Trophoblast cell (in vitro differentiated cells and primary cell): ENCODE measurements at regions not wholly inside any gene's neighbourhood (a gene's known extent, or its start where the extent isn't known, plus 50 kb on each side); places are given as distances from the start of the nearest gene placed in this dataset.

Source experiments
- DNase-seq, 2 donors: peaks; one replicate each; pipeline ENCODE4 v3.0.0-alpha.2; 2016
- H2AFZ ChIP-seq: 2 replicates; pipeline ENCODE4 v1.6.1; 2013; ENCODE audit warnings: low read length, moderate library complexity, mild to moderate bottlenecking; ENCODE audit not compliant: insufficient read depth, poor library complexity
- H2AK5ac ChIP-seq: 2 replicates; pipeline ENCODE4 v1.6.1; 2013; ENCODE audit warnings: mild to moderate bottlenecking, low read length
- H2BK120ac ChIP-seq: 2 replicates; pipeline ENCODE4 v1.6.1; 2013; ENCODE audit warnings: low read length, mild to moderate bottlenecking, moderate library complexity; ENCODE audit not compliant: insufficient read depth, poor library complexity
- H2BK12ac ChIP-seq: 2 replicates; pipeline ENCODE4 v1.6.1; 2013; ENCODE audit warnings: mild to moderate bottlenecking, low read length, moderate library complexity
- H2BK5ac ChIP-seq: 2 replicates; pipeline ENCODE4 v1.6.1; 2013; ENCODE audit warnings: low read length, low read depth, moderate library complexity, mild to moderate bottlenecking; ENCODE audit not compliant: poor library complexity
- H3K14ac ChIP-seq: 2 replicates; pipeline ENCODE4 v1.6.1; 2013; ENCODE audit warnings: mild to moderate bottlenecking, low read length
- H3K18ac ChIP-seq: 2 replicates; pipeline ENCODE4 v1.6.1; 2013; ENCODE audit warnings: mild to moderate bottlenecking, low read length
- H3K23ac ChIP-seq: 2 replicates; pipeline ENCODE4 v1.6.1; 2013; ENCODE audit warnings: low read length
- H3K27ac ChIP-seq: 2 replicates; pipeline ENCODE4 v1.5.1; 2013; ENCODE audit warnings: low read depth, mild to moderate bottlenecking, inconsistent platforms, low read length, moderate library complexity
- H3K27me3 ChIP-seq: 2 replicates; pipeline ENCODE4 v1.6.1; 2013; ENCODE audit warnings: inconsistent platforms, mild to moderate bottlenecking, low read length, moderate library complexity; ENCODE audit not compliant: insufficient read depth
- H3K36me3 ChIP-seq, 2 experiments: 1 replicate in 1 of 2; 2 replicates in 1 of 2; pipeline ENCODE4 v1.6.1; 2013; ENCODE audit warnings: low read length in 2 of 2, mild to moderate bottlenecking in 2 of 2, moderate library complexity in 1 of 2; ENCODE audit not compliant: insufficient read depth in 2 of 2, control insufficient read depth in 1 of 2
- H3K4ac ChIP-seq: 2 replicates; pipeline ENCODE4 v1.6.1; 2013; ENCODE audit warnings: low read depth, mild to moderate bottlenecking, low read length, moderate library complexity
- H3K4me1 ChIP-seq, 2 experiments: 1 replicate in 1 of 2; 2 replicates in 1 of 2; pipeline ENCODE4 v1.6.1; 2013; ENCODE audit warnings: low read length in 2 of 2, mild to moderate bottlenecking in 2 of 2, moderate library complexity in 1 of 2; ENCODE audit not compliant: insufficient read depth in 2 of 2, control insufficient read depth in 1 of 2
- H3K4me2 ChIP-seq: 2 replicates; pipeline ENCODE4 v1.6.1; 2013; ENCODE audit warnings: inconsistent platforms, mild to moderate bottlenecking, low read length, moderate library complexity
- H3K4me3 ChIP-seq: 2 replicates; pipeline ENCODE4 v1.5.1; 2013; ENCODE audit warnings: mild to moderate bottlenecking, low read depth, low read length, inconsistent platforms
- H3K79me1 ChIP-seq: one replicate; pipeline ENCODE4 v1.6.1; 2013; ENCODE audit warnings: low read length
- H3K79me2 ChIP-seq: 2 replicates; pipeline ENCODE4 v1.6.1; 2013; ENCODE audit warnings: low read length, mild to moderate bottlenecking; ENCODE audit not compliant: control insufficient read depth, insufficient read depth, poor library complexity
- H3K9ac ChIP-seq: 2 replicates; pipeline ENCODE4 v1.6.1; 2013; ENCODE audit warnings: mild to moderate bottlenecking, low read length
- H3K9me3 ChIP-seq: 2 replicates; pipeline ENCODE4 v1.6.1; 2013; ENCODE audit warnings: low read depth, mild to moderate bottlenecking, control low read depth, inconsistent platforms, low read length; ENCODE audit not compliant: insufficient read depth
- H4K12ac ChIP-seq: 2 replicates; pipeline ENCODE4 v1.6.1; 2013; ENCODE audit warnings: low read depth, mild to moderate bottlenecking, low read length, moderate library complexity
- H4K8ac ChIP-seq: 2 replicates; pipeline ENCODE4 v1.6.1; 2013; ENCODE audit warnings: low read depth, mild to moderate bottlenecking, low read length, moderate library complexity
- H4K91ac ChIP-seq: one replicate; pipeline ENCODE4 v1.6.1; 2013; ENCODE audit warnings: low read depth, mild to moderate bottlenecking, low read length, moderate library complexity
- WGBS: extraction: QIAGEN DNeasy Blood & Tissue Kit; methylation state at CpG from one replicate; pipeline ENCODE4 v1.1.7; 2013; ENCODE audit warnings: missing lambda C conversion rate; ENCODE audit not compliant: insufficient read length, insufficient coverage; ENCODE audit errors: extremely low coverage; 5-methylcytosine and 5-hydroxymethylcytosine counted together

DNA sequence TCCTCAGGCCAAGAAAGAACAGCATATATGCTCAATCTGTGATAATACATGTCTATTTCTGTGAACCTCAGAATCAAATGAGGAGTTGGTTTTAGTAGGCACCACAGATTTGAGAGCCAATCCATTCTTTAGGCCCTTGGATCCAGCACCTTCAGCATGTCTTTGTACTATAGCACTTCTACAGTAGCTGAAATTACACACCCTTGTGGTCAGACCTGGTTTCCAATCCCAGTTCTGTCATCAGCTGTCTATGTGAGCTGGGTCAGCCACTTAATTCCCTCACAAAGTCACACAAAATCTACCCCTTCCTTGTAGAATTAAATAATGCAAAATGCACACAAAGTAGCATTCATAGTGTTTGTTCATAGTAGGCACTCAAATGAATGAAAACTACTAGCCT is 381.3 kb upstream of the LARGE1 start:
- H2AFZ ChIP-seq = no peak overlapping the region
- H4K8ac ChIP-seq = no peak overlapping the region
- no peak overlapping the region for H3K27ac ChIP-seq
- no peak overlapping the region for H3K4me2 ChIP-seq
- H3K79me2 ChIP-seq = no peaks in the 10 kb centered on the region
- no peaks in the 10 kb centered on the region for H3K79me1 ChIP-seq
- H2AK5ac ChIP-seq = no peak overlapping the region
- DNase-seq = no peak
- H2BK12ac ChIP-seq = no peak overlapping the region
- H3K27me3 ChIP-seq = no peaks in the 10 kb centered on the region
- H4K91ac ChIP-seq = no peak overlapping the region
- no peak overlapping the region for H3K18ac ChIP-seq
- H3K4me3 ChIP-seq = no peak overlapping the region
- no peak overlapping the region for H3K23ac ChIP-seq
- H2BK5ac ChIP-seq = no peak overlapping the region
- H3K4ac ChIP-seq = no peak overlapping the region
- H4K12ac ChIP-seq = no peak overlapping the region
- H3K14ac ChIP-seq = no peak overlapping the region
- no peaks in the 10 kb centered on the region for H3K9me3 ChIP-seq
- H2BK120ac ChIP-seq = no peak overlapping the region
- H3K4me1 ChIP-seq = no peaks in the 10 kb centered on the region
- no peaks in the 10 kb centered on the region for H3K36me3 ChIP-seq
- H3K9ac ChIP-seq = no peak overlapping the region

GRCh38 chr22:34303656-34304055 is 383.4 kb upstream of the LARGE1 start:
- no peak overlapping the region for H2BK5ac ChIP-seq
- no peak overlapping the region for H2AFZ ChIP-seq
- H4K91ac ChIP-seq = no peak overlapping the region
- no peak overlapping the region for H4K12ac ChIP-seq
- H3K14ac ChIP-seq = no peak overlapping the region
- WGBS = no CpG with 5 or more reads among the region's 3 CpGs
- H3K27me3 ChIP-seq = no peaks in the 10 kb centered on the region
- no peak overlapping the region for H3K4me3 ChIP-seq
- no peak overlapping the region for H3K9ac ChIP-seq
- H3K79me2 ChIP-seq = no peaks in the 10 kb centered on the region
- no peaks in the 10 kb centered on the region for H3K9me3 ChIP-seq
- no peak for DNase-seq
- no peaks in the 10 kb centered on the region for H3K4me1 ChIP-seq
- no peak overlapping the region for H3K23ac ChIP-seq
- no peak overlapping the region for H3K18ac ChIP-seq
- no peak overlapping the region for H3K4me2 ChIP-seq
- no peak overlapping the region for H2BK120ac ChIP-seq
- no peak overlapping the region for H2AK5ac ChIP-seq
- H4K8ac ChIP-seq = no peak overlapping the region
- no peak overlapping the region for H3K4ac ChIP-seq
- no peak overlapping the region for H2BK12ac ChIP-seq
- no peaks in the 10 kb centered on the region for H3K36me3 ChIP-seq
- H3K27ac ChIP-seq = no peak overlapping the region
- H3K79me1 ChIP-seq = no peaks in the 10 kb centered on the region

DNA sequence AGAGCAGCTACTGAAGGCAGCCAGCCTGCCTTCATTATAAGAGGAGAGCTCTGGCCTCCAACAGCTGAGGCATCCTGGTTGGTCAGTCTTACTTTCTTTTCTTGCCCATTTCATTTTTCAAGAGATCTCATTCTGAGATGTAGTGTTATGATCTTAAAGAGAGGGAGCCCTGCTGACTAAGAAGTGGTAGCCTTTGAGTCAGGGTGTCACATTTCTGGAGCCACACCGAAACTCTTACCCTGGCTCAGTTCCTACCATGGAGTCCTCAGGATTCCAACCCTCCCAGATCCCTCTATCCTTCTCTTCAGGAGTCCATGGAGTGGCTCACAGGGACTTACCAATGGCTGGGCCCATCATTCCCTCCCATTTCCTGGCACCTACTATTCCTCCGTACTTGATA is 386.1 kb upstream of the LARGE1 start:
- Histone ChIP-seq H4K91ac (no peak overlapping the region), H3K9ac (no peak overlapping the region), H3K79me1 (no peaks in the 10 kb centered on the region), H3K23ac (no peak overlapping the region), H2BK12ac (no peak overlapping the region), H4K8ac (no peak overlapping the region), H3K4me2 (no peak overlapping the region), H3K18ac (no peak overlapping the region), H3K14ac (no peak overlapping the region), H2BK120ac (no peak overlapping the region), H2BK5ac (no peak overlapping the region), H4K12ac (no peak overlapping the region), H3K9me3 (no peaks in the 10 kb centered on the region), H3K27ac (no peak overlapping the region), H2AK5ac (no peak overlapping the region), H2AFZ (no peak overlapping the region), H3K4me1 (no peaks in the 10 kb centered on the region), H3K79me2 (no peaks in the 10 kb centered on the region), H3K4me3 (no peak overlapping the region), H3K27me3 (no peaks in the 10 kb centered on the region), H3K4ac (no peak overlapping the region), H3K36me3 (no peaks in the 10 kb centered on the region)
- no CpG with 5 or more reads among the region's 2 CpGs for WGBS
- DNase-seq = no peak

DNA sequence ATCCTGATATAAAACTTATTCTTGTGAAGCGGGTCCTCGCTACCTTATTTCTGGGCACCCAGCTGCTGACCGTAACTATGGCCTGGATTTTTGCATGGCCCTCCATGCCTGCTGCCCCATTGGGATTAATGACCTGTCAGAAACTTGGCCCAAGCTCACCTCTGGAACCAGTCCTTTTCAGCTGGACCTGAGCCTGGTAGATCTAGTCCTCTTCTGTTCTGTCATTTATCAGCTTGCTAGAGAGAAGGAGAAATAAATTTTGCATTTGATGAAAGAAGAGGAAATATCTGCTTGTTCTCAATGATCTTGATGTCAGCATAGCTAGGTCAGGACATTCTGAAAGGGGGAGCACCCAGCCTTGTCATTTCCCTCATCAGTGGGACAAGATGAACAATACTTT is 387.8 kb upstream of the LARGE1 start:
- Histone ChIP-seq H3K79me2 (no peaks in the 10 kb centered on the region), H2AK5ac (no peak overlapping the region), H2BK5ac (no peak overlapping the region), H3K4me3 (no peak overlapping the region), H3K23ac (no peak overlapping the region), H4K8ac (no peak overlapping the region), H3K4me2 (no peak overlapping the region), H3K18ac (no peak overlapping the region), H3K79me1 (no peaks in the 10 kb centered on the region), H3K4me1 (no peaks in the 10 kb centered on the region), H2BK12ac (no peak overlapping the region), H3K9me3 (no peaks in the 10 kb centered on the region), H4K12ac (no peak overlapping the region), H3K27me3 (no peaks in the 10 kb centered on the region), H3K27ac (no peak overlapping the region), H4K91ac (no peak overlapping the region), H2AFZ (no peak overlapping the region), H3K9ac (no peak overlapping the region), H2BK120ac (no peak overlapping the region), H3K4ac (no peak overlapping the region), H3K36me3 (no peaks in the 10 kb centered on the region), H3K14ac (no peak overlapping the region)
- DNase-seq = no peak
- no CpG with 5 or more reads among the region's 3 CpGs for WGBS

GRCh38 chr22:34319346-34319745 is 399.1 kb upstream of the LARGE1 start:
- Histone ChIP-seq H2BK120ac (no peak overlapping the region), H3K14ac (no peak overlapping the region), H3K18ac (no peak overlapping the region), H3K4me1 (no peaks in the 10 kb centered on the region), H2BK5ac (no peak overlapping the region), H3K9ac (no peak overlapping the region), H2AK5ac (no peak overlapping the region), H4K91ac (no peak overlapping the region), H3K4me2 (no peak overlapping the region), H2BK12ac (no peak overlapping the region), H3K36me3 (no peaks in the 10 kb centered on the region), H2AFZ (no peak overlapping the region), H4K8ac (no peak overlapping the region), H3K27ac (no peak overlapping the region), H4K12ac (no peak overlapping the region), H3K4me3 (no peak overlapping the region), H3K79me2 (no peaks in the 10 kb centered on the region), H3K9me3 (peaks cover 8% of the 10 kb centered on the region), H3K27me3 (no peaks in the 10 kb centered on the region), H3K23ac (no peak overlapping the region), H3K4ac (no peak overlapping the region), H3K79me1 (no peaks in the 10 kb centered on the region)
- no peak for DNase-seq
- no CpG with 5 or more reads among the region's 3 CpGs for WGBS
